ENCODE measurements at regions not wholly inside any gene's neighbourhood (a gene's known extent, or its start where the extent isn't known, plus 50 kb on each side); places are given as distances from the start of the nearest gene placed in this dataset.

DNA sequence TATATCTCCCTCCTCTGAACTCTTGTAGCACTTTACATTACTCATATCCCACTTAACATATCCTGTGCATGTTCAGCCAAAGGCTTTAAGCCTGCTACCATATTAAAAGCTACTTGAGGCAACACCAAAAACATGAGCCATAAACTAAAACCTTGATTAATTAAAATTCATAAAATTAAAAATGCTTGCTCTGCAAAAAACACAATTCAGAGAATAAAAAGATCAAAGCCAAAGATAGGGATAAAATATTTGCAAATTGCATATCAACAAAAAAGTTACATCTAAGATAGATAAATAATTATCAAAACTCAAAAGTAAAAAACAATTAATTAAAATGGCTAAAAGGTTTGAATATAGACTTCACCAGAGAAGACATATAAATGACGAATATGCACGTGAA, 495.4 kb upstream of the PIK3C3 start:
- H3K27me3 Mint-ChIP-seq (ENCODE audit: insufficient read depth, unreplicated experiment): no peaks in the 10 kb centered on the region
- Histone ChIP-seq H3K9me3 (no peaks in the 10 kb centered on the region), H3K4me1 (peaks cover 4% of the 10 kb centered on the region; the same call in 1 of the 2 replicates), H3K36me3 (ENCODE audit: control insufficient read depth, insufficient read depth, low read length) (no peaks in the 10 kb centered on the region), H3K4me3 (ENCODE audit: low read depth, low read length) (no peak overlapping the region), H3K27me3 (replicated peaks; ENCODE audit: control insufficient read depth, insufficient read depth, low read length) (no peaks in the 10 kb centered on the region)
- intact Hi-C loops (cut with micrococcal nuclease; ENCODE audit: unreplicated experiment): no loop called here
- no peaks in the 10 kb centered on the region for H3K9me3 Mint-ChIP-seq (ENCODE audit: unreplicated experiment)
- BruUV-seq (replicated peaks): no TSS peak
- H3K36me3 Mint-ChIP-seq (ENCODE audit: insufficient read depth, unreplicated experiment): no peaks in the 10 kb centered on the region
- POLR2A ChIA-PET: no interaction called here
- TF ChIP-seq, protein P1, sequence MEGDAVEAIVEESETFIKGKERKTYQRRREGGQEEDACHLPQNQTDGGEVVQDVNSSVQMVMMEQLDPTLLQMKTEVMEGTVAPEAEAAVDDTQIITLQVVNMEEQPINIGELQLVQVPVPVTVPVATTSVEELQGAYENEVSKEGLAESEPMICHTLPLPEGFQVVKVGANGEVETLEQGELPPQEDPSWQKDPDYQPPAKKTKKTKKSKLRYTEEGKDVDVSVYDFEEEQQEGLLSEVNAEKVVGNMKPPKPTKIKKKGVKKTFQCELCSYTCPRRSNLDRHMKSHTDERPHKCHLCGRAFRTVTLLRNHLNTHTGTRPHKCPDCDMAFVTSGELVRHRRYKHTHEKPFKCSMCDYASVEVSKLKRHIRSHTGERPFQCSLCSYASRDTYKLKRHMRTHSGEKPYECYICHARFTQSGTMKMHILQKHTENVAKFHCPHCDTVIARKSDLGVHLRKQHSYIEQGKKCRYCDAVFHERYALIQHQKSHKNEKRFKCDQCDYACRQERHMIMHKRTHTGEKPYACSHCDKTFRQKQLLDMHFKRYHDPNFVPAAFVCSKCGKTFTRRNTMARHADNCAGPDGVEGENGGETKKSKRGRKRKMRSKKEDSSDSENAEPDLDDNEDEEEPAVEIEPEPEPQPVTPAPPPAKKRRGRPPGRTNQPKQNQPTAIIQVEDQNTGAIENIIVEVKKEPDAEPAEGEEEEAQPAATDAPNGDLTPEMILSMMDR (IDR thresholded peaks at IDR 0.05; ENCODE audit: insufficient read depth in 1 of 2, low read depth in 1 of 2, low read length in 1 of 2, severe bottlenecking in 1 of 2, unreplicated experiment in 1 of 2): no peak
- peaks cover 11% of the 10 kb centered on the region for H3K4me1 Mint-ChIP-seq (ENCODE audit: low read depth, unreplicated experiment)
- CTCF ChIA-PET: no interaction called here
- H3K4me3 Mint-ChIP-seq (ENCODE audit: unreplicated experiment): no peak overlapping the region
- DNase-seq: no peak
- H3K27ac Mint-ChIP-seq (ENCODE audit: unreplicated experiment): no peak overlapping the region

DNA sequence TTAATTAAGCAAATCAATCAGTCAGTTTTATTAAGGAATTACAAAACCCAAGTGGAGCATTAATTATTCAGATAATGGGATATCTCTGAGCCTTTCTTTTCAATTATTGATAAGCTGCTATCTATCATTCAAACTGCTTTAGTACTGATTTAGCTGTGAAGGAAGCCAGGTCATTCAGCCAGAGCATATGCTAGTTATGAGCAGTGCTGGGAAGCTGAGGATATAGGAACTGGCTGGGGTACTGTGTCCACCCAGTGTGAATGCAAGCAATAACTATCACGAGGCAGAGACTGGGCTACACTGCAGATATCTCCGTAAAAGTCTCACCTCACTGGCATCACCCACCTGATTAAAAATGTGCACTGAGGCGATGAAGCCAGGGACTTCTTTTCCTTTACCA, 496.7 kb upstream of the PIK3C3 start:
- intact Hi-C loops (cut with micrococcal nuclease; ENCODE audit: unreplicated experiment): no loop called here
- H3K27me3 ChIP-seq (replicated peaks; ENCODE audit: control insufficient read depth, insufficient read depth, low read length): no peaks in the 10 kb centered on the region
- H3K36me3 ChIP-seq (ENCODE audit: control insufficient read depth, insufficient read depth, low read length): no peaks in the 10 kb centered on the region
- Mint-ChIP-seq H3K4me3 (ENCODE audit: unreplicated experiment) (no peak overlapping the region), H3K9me3 (ENCODE audit: unreplicated experiment) (no peaks in the 10 kb centered on the region), H3K4me1 (ENCODE audit: low read depth, unreplicated experiment) (peaks cover 11% of the 10 kb centered on the region), H3K27ac (ENCODE audit: unreplicated experiment) (no peak overlapping the region), H3K27me3 (ENCODE audit: insufficient read depth, unreplicated experiment) (no peaks in the 10 kb centered on the region), H3K36me3 (ENCODE audit: insufficient read depth, unreplicated experiment) (no peaks in the 10 kb centered on the region)
- TF ChIP-seq, protein P1 (IDR thresholded peaks at IDR 0.05; ENCODE audit: insufficient read depth in 1 of 2, low read depth in 1 of 2, low read length in 1 of 2, severe bottlenecking in 1 of 2, unreplicated experiment in 1 of 2): no peak
- no peak for DNase-seq
- H3K4me1 ChIP-seq: peaks cover 4% of the 10 kb centered on the region; the same call in 1 of the 2 replicates
- H3K4me3 ChIP-seq (ENCODE audit: low read depth, low read length): no peak overlapping the region
- BruUV-seq (replicated peaks): no TSS peak
- CTCF ChIA-PET: no interaction called here
- POLR2A ChIA-PET: interaction anchor here (0.6 kb wide), 1 partner anchor 165 kb away, joined by 3 read pairs; no protein-coding TSS in a partner anchor
- H3K9me3 ChIP-seq: no peaks in the 10 kb centered on the region

DNA sequence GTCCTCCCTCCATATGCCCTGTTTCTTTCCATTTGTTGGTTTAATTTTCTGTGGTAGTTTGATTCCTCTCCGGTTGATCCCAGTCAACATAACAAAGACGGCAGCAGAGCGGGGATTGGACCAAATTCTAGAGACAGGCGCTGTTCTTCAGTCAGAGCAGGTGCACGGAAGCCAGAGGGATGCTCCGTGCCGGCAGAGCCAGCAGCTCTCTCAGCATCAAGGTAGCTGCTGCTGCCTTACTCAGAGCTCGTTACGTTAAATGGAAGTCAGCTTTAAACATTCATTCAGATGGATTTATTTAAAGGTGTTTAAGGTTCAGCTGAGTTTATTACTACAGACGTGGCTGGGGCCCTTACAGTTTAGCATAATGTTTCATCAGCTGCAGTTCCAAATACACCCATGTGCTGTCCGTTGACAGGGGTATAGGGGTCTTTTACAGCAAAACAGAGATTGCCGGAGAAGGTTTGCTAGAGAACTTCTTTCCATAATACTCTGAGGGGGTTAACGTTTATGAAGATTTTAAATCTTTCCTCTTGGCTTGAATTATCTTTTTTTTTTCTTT, 497.2 kb upstream of the PIK3C3 start:
- no TSS peak for BruUV-seq (replicated peaks)
- Mint-ChIP-seq H3K4me1 (ENCODE audit: low read depth, unreplicated experiment) (peaks cover 11% of the 10 kb centered on the region), H3K27ac (ENCODE audit: unreplicated experiment) (no peak overlapping the region), H3K4me3 (ENCODE audit: unreplicated experiment) (no peak overlapping the region), H3K36me3 (ENCODE audit: insufficient read depth, unreplicated experiment) (no peaks in the 10 kb centered on the region), H3K9me3 (ENCODE audit: unreplicated experiment) (no peaks in the 10 kb centered on the region), H3K27me3 (ENCODE audit: insufficient read depth, unreplicated experiment) (no peaks in the 10 kb centered on the region)
- no peaks in the 10 kb centered on the region for H3K27me3 ChIP-seq (replicated peaks; ENCODE audit: control insufficient read depth, insufficient read depth, low read length)
- H3K4me1 ChIP-seq: peaks cover 4% of the 10 kb centered on the region; the same call in 1 of the 2 replicates
- H3K4me3 ChIP-seq (ENCODE audit: low read depth, low read length): no peak overlapping the region
- no peaks in the 10 kb centered on the region for H3K36me3 ChIP-seq (ENCODE audit: control insufficient read depth, insufficient read depth, low read length)
- no peak for DNase-seq
- ChIA-PET CTCF (no interaction called here), POLR2A (no interaction called here)
- intact Hi-C loops (cut with micrococcal nuclease; ENCODE audit: unreplicated experiment): no loop called here
- TF ChIP-seq, protein P1 (IDR thresholded peaks at IDR 0.05; ENCODE audit: insufficient read depth in 1 of 2, low read depth in 1 of 2, low read length in 1 of 2, severe bottlenecking in 1 of 2, unreplicated experiment in 1 of 2): no peak
- H3K9me3 ChIP-seq: no peaks in the 10 kb centered on the region

Data from Caco-2 (cell line).